Activated naive CD8-positive, alpha-beta T cell treated with anti-CD3 and anti-CD28 coated beads, Interleukin-2, amount 10 ng/mL, durations not matched to agents 7 days and 5 days (primary cell): ENCODE measurements at regions not wholly inside any gene's neighbourhood (a gene's known extent, or its start where the extent isn't known, plus 50 kb on each side); places are given as distances from the start of the nearest gene placed in this dataset.

Experiments
- ATAC-seq: fragments of 150-1000 bp; cut with Tn5 transposase; one replicate; pipeline ENCODE4 v1.10.0; 2021; ENCODE audit warnings: low read depth, moderate library complexity
- POLR2A ChIA-PET: fragments of 350-600 bp; sonication (Branson Sonifier 250); formaldehyde crosslinking; loops from one replicate; lab custom pipeline; 2021; ENCODE audit warnings: antibody characterized with exemption; lab: Charles Lee
- DNase-seq: peaks from one replicate; pipeline ENCODE4 v3.0.0; 2021
- H3K27ac Mint-ChIP-seq: one replicate; pipeline ENCODE4 v1.8.0; 2022; ENCODE audit warnings: mild to moderate bottlenecking, mixed read lengths
- H3K27me3 Mint-ChIP-seq: one replicate; pipeline ENCODE4 v1.8.0; 2022; ENCODE audit warnings: mild to moderate bottlenecking, moderate library complexity, mixed read lengths
- H3K36me3 Mint-ChIP-seq: one replicate; pipeline ENCODE4 v1.8.0; 2021; ENCODE audit warnings: mild to moderate bottlenecking, mixed read lengths
- H3K4me1 Mint-ChIP-seq: one replicate; pipeline ENCODE4 v1.8.0; 2021; ENCODE audit warnings: mixed read lengths
- H3K4me3 Mint-ChIP-seq: one replicate; pipeline ENCODE4 v1.8.0; 2022; ENCODE audit warnings: mild to moderate bottlenecking, moderate library complexity, mixed read lengths
- H3K9me3 Mint-ChIP-seq: one replicate; pipeline ENCODE4 v1.8.0; 2021; ENCODE audit warnings: mixed read lengths

DNA sequence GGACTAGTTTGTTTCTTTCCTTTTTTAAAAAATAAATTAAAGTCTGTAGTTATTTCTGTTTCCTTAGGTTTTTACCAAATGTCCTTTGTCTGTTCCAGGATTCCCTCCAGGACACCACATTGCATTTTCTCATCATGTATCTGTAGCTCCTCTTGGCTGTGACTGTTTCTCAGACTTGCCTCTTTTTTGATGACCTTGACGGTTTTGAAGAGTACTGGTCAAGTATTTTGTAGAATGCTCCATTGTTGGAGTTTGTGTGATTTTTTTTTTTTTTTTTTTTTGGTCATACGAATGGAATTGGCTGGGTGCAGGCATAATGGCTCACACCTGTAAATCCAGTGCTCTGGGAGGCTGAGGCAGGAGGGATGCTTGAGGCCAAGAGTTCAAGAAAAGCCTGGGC lies 127.1 kb upstream of the BMPER start:
- Mint-ChIP-seq H3K36me3 (no peaks in the 10 kb centered on the region), H3K27ac (no peak overlapping the region), H3K4me1 (peaks cover 4% of the 10 kb centered on the region), H3K9me3 (peaks cover 1% of the 10 kb centered on the region), H3K4me3 (no peak overlapping the region), H3K27me3 (peaks cover 2% of the 10 kb centered on the region)
- DNase-seq = no peak
- ATAC-seq = no peak
- POLR2A ChIA-PET = no interaction called here

DNA sequence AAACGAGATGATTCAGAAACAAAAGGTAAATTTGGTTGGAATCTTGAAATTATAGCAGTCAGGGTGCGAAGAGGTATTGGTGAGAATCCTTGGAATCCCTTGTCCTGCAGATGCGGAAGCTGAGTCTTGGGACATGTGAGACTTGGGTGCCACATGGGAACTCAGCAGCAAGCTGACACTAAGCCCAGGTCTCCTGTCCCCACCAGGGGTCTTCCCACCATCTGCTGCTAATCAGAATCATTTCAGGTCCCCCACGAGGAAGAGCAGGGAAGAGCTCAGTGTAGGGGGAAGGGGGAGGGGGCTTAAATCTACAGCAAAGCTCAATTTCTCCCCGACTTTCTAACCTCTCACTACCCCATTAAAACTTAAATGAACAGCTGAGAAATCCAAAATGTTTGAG lies 126.1 kb upstream of the BMPER start:
- Mint-ChIP-seq H3K36me3 (no peaks in the 10 kb centered on the region), H3K4me3 (no peak overlapping the region), H3K27me3 (peaks cover 2% of the 10 kb centered on the region), H3K9me3 (peaks cover 1% of the 10 kb centered on the region), H3K27ac (no peak overlapping the region), H3K4me1 (peaks cover 4% of the 10 kb centered on the region)
- DNase-seq (no peak), ATAC-seq (no peak)
- POLR2A ChIA-PET = no interaction called here

DNA sequence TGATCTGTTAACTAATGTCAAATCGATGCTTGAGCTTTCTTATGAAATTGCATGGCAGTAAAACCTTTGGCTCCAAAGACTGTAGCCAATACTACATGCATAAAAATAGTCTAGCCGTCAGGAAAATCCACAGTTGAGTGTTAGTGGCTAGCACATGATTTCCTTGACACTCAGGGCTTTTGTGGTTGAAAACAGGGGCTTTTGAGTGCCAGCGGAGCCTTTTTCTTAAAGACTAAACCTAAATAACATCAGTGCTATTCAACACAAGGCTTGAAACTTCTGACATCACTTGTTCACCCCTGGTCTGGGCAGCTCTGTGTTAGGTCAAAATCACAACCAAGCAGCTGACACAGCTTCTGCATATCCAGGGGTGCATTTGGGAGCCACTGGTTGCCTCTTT lies 124.2 kb upstream of the BMPER start:
- POLR2A ChIA-PET = no interaction called here
- no peak for ATAC-seq
- H3K4me1 Mint-ChIP-seq = peaks cover 4% of the 10 kb centered on the region
- peaks cover 2% of the 10 kb centered on the region for H3K27me3 Mint-ChIP-seq
- DNase-seq = no peak
- H3K27ac Mint-ChIP-seq = no peak overlapping the region
- H3K4me3 Mint-ChIP-seq = no peak overlapping the region
- no peaks in the 10 kb centered on the region for H3K9me3 Mint-ChIP-seq
- H3K36me3 Mint-ChIP-seq = no peaks in the 10 kb centered on the region

DNA sequence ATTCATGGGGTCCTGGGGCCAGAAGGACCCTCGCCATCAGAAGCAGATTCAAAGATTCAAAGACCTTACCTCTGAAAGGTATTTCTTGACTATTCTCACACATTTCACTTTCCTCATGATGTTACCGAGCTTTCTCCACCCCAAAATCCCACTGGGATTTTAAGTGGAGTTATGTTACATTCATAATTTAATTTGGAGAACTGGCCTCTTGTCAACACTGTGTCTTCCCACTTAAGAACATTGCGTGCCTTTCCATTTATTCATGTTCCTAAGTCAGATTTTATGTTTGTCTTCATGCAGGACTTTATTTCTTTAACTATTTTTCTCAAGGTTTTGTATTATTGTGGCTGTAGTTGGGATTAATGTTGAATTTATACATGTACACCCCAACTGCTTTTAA lies 123.5 kb upstream of the BMPER start:
- peaks cover 2% of the 10 kb centered on the region for H3K27me3 Mint-ChIP-seq
- no peak overlapping the region for H3K4me3 Mint-ChIP-seq
- peaks cover 4% of the 10 kb centered on the region for H3K4me1 Mint-ChIP-seq
- H3K36me3 Mint-ChIP-seq = no peaks in the 10 kb centered on the region
- ATAC-seq (no peak), DNase-seq (no peak)
- no peaks in the 10 kb centered on the region for H3K9me3 Mint-ChIP-seq
- POLR2A ChIA-PET = no interaction called here
- H3K27ac Mint-ChIP-seq = no peak overlapping the region

DNA sequence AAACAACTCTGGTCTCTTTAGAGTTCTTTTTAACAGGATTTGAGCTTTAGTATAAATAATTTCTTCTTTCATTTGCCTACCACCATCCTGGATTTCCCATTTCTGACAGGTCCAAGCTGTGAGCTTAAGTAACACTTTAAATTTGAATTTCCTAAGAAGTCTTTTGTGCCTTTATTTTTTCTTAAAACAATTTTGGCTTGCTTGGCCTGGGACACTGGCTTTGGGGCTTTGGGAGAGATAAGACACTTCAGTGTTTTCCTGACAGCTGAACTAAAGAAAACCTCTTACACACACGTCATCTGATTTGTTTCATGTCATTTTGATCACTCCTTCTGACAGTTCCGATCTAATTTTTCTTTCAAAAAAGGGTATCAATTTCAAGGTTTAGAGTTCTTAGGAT lies 121.3 kb upstream of the BMPER start:
- H3K36me3 Mint-ChIP-seq = no peaks in the 10 kb centered on the region
- H3K4me1 Mint-ChIP-seq = peaks cover 4% of the 10 kb centered on the region
- DNase-seq (no peak), ATAC-seq (no peak)
- no peaks in the 10 kb centered on the region for H3K9me3 Mint-ChIP-seq
- POLR2A ChIA-PET = no interaction called here
- no peak overlapping the region for H3K4me3 Mint-ChIP-seq
- peaks cover 2% of the 10 kb centered on the region for H3K27me3 Mint-ChIP-seq
- H3K27ac Mint-ChIP-seq = no peak overlapping the region

DNA sequence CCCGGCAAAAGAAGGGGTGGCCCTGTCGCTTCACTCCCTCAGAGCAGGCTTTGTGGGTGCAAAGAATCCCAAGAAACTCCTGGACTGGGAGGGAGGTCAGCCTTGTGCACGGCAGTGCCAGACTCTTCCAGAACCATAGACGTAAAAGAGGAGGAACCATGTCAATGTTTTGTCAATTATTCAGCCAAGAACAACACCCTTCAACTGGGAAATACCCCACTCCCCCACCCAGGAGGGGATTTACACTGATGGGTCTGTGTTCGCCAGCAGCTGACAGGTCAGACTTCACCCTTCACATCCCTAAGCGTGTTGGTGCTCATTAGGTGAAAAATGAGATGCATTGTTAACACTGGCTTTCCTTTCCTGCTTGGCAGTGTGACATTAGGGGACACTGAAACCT lies 116.8 kb upstream of the BMPER start:
- DNase-seq (no peak), ATAC-seq (no peak)
- Mint-ChIP-seq H3K4me3 (no peak overlapping the region), H3K9me3 (no peaks in the 10 kb centered on the region), H3K27me3 (no peaks in the 10 kb centered on the region), H3K4me1 (no peaks in the 10 kb centered on the region), H3K36me3 (no peaks in the 10 kb centered on the region), H3K27ac (no peak overlapping the region)
- POLR2A ChIA-PET = no interaction called here

DNA sequence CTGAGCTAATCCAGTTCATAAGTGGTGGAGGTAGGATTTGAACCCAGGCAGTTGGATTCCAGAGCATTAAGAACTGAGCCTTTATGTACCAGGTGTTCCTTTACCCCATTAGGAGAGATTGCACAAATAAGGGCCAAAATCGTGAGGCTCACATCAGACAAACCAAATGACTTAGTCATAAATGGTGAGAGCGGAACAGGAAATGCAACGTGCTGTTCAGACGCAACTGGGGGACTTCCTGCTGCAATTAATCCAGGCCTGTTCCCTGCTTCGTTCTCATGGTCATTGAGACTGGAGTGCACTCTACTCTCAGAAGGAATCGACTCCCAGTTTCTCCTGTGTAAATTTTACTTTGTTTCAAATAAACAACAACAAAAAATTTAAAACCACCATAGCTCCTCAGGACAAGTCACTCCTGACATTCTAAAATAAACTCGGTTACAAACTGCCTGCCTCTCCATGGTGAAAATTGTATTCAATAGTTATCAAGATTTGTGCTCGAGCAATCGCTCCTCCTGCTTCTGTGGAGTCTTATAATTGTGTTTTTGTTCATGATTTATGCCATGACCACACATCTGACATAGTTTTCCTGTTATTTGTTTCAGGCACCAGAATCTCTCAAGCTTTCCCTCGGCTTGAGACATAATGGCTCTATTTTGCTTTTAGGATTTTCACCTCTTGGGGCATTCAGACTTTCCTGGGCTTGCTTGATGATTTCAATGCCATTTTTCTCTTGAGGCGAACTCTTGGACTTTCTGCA lies 115.3 kb upstream of the BMPER start:
- ATAC-seq = no peak
- no peak overlapping the region for H3K4me3 Mint-ChIP-seq
- POLR2A ChIA-PET = no interaction called here
- no peak overlapping the region for H3K27ac Mint-ChIP-seq
- no peaks in the 10 kb centered on the region for H3K36me3 Mint-ChIP-seq
- no peaks in the 10 kb centered on the region for H3K4me1 Mint-ChIP-seq
- no peaks in the 10 kb centered on the region for H3K9me3 Mint-ChIP-seq
- DNase-seq = no peak
- H3K27me3 Mint-ChIP-seq = no peaks in the 10 kb centered on the region

DNA sequence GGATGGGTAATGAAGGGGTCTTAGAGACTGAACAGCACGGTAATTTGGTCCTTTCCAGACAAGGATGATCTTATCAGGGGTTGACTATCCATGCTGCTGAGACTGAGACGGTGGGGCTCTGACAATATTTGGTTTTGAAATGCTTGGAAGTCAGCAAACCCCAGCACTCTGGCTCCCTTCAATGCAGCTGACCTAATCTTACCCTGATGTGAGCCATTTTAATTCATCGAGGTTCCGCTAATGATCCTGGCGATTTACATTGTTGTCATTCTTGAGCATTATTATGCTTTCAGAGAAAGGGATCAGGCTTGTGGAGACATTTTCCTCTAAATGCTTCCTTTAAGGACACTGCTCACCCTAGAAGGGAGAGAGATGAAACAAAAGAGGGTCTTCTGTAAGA lies 114.6 kb upstream of the BMPER start:
- H3K9me3 Mint-ChIP-seq = no peaks in the 10 kb centered on the region
- no peaks in the 10 kb centered on the region for H3K36me3 Mint-ChIP-seq
- no peak for DNase-seq
- POLR2A ChIA-PET = no interaction called here
- no peaks in the 10 kb centered on the region for H3K27me3 Mint-ChIP-seq
- no peak overlapping the region for H3K4me3 Mint-ChIP-seq
- H3K4me1 Mint-ChIP-seq = no peaks in the 10 kb centered on the region
- no peak for ATAC-seq
- no peak overlapping the region for H3K27ac Mint-ChIP-seq

DNA sequence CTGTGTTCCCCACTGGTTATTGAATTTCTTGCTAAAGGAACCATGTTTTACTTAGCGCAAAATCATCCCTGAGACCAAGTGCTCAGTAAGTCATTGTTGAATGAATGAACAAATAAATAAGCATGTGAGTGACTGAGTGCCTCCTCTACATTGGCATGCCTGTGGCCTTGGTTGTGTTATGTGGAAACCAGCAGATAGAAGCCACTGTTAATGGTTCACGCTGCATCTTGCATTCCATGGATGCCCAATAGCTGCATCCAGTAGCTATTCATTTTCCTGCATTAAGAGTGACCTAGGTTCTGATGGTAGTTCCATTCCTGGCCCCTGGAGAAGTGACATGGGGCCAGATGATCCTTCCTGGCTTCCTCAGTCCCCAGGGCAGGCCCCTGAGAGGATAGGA lies 113.3 kb upstream of the BMPER start:
- Mint-ChIP-seq H3K27ac (no peak overlapping the region), H3K4me3 (no peak overlapping the region), H3K4me1 (no peaks in the 10 kb centered on the region), H3K9me3 (no peaks in the 10 kb centered on the region), H3K27me3 (no peaks in the 10 kb centered on the region), H3K36me3 (no peaks in the 10 kb centered on the region)
- POLR2A ChIA-PET = no interaction called here
- ATAC-seq = no peak
- no peak for DNase-seq

DNA sequence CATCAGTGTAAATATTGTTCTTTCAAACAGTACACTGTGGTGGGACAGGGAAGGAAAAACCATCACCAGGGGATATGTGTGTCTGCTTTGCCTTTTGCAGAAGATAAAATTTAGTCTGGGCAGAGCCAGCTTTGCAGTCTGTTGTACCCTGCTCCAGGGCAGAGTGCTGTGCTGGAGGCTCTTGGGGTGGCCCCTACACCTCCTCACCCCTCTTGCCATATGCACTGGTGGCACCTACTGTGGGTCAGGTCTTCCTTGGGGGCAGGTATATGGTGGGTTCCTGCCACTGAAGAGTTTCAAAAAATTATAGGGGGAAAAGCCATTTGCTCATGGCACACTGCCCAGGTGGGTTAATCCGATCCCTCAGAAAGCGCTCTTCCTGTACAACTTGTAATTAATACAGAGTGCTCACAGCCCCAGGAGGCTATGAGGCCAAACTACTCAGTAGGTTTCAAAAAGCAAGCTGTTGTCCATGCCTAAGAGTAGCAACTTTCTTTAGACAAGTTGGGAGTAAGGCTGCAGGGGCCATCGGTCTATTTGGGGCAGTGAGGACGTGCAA lies 112.7 kb upstream of the BMPER start:
- no peak for DNase-seq
- Mint-ChIP-seq H3K27ac (no peak overlapping the region), H3K27me3 (no peaks in the 10 kb centered on the region), H3K4me1 (no peaks in the 10 kb centered on the region), H3K36me3 (no peaks in the 10 kb centered on the region), H3K9me3 (no peaks in the 10 kb centered on the region), H3K4me3 (no peak overlapping the region)
- POLR2A ChIA-PET = no interaction called here
- ATAC-seq = no peak

DNA sequence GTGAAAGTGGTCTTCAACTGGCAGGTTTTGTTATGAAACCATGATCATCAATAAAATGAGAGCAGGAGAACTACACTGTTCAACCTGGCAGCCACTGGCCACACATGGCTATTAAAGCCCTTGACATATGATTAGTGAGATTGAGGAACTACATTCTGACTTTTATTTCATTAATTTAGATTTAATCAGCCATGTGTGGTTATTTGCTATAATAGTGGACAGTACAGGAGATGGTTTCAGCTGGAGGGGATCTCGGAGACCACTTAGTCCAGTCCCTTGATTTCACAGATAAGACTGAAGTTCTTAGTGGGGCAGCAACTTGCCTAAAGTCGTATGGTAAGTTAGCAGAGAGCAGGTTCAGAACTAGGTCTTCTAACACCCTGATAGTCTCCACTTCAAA lies 111.7 kb upstream of the BMPER start:
- Mint-ChIP-seq H3K4me3 (no peak overlapping the region), H3K27me3 (no peaks in the 10 kb centered on the region), H3K9me3 (no peaks in the 10 kb centered on the region), H3K27ac (no peak overlapping the region), H3K4me1 (no peaks in the 10 kb centered on the region), H3K36me3 (no peaks in the 10 kb centered on the region)
- ATAC-seq = no peak
- POLR2A ChIA-PET = no interaction called here
- DNase-seq = no peak

DNA sequence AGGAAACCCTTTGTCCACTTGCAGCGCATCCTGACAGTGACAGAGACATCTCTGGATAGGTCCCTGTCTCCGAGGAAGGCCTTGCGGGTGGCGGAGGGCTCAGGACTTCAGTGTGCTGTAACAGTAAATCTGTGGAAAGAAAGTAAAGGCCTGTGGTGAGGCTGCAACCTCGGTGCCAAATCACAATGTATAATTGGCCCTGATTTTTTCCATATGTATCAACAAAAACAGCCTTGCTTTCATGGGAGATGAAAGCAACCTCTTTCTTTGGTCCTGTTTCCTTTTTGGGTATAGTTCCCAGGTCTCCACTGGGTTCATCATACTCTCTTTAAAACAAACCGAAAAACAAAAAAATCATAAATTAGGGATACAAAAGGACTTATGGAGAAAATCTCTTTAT lies 110.9 kb upstream of the BMPER start:
- H3K36me3 Mint-ChIP-seq = no peaks in the 10 kb centered on the region
- H3K27me3 Mint-ChIP-seq = no peaks in the 10 kb centered on the region
- DNase-seq (no peak), ATAC-seq (no peak)
- no peak overlapping the region for H3K4me3 Mint-ChIP-seq
- H3K9me3 Mint-ChIP-seq = peaks cover 1% of the 10 kb centered on the region
- POLR2A ChIA-PET = no interaction called here
- no peak overlapping the region for H3K27ac Mint-ChIP-seq
- no peaks in the 10 kb centered on the region for H3K4me1 Mint-ChIP-seq

DNA sequence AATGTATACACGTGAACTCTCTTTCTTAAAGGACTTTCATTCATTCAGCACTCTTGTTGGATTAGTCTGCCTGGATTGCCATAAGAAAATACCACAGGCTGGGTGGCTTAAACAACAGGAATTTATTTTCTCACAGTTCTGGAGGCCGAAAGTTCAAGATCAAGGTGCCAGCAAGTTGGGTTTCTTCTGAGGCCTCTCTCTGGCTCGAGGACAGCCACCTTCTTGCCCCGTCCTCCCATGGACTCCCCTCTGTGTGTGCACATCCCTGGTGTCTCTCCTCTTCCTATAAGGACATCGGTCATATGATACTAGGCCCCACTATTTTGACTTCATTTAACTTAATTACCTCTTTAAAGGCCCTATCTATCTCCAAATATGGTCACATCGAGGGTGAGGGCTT lies 110.4 kb upstream of the BMPER start:
- H3K9me3 Mint-ChIP-seq = peaks cover 1% of the 10 kb centered on the region
- DNase-seq = no peak

DNA sequence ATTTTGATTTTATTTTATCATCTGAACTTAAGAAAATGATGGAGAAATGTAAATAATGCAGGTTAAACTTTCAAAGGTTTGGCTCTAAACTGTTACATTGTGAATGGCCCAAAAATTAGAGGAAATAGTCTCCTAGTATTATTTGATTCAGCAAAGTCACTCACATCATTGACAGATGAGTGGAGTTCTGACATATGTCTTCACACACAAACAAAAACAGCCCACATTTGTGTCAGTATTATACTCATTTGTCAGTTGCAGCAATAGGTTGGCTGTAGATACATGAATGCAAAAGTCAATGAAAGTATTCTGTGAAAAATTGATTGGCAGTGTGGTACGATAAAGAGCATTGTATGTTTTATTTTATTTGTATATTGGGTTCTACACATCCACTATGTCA lies 108.8 kb upstream of the BMPER start:
- Mint-ChIP-seq H3K9me3 (peaks cover 1% of the 10 kb centered on the region), H3K4me3 (no peak overlapping the region), H3K27me3 (no peaks in the 10 kb centered on the region), H3K27ac (no peak overlapping the region), H3K4me1 (no peaks in the 10 kb centered on the region), H3K36me3 (no peaks in the 10 kb centered on the region)
- DNase-seq (no peak), ATAC-seq (no peak)
- POLR2A ChIA-PET = no interaction called here

More for the DNA sequence above, 110.4 kb upstream of the BMPER start:
- Mint-ChIP-seq H3K4me3 (no peak overlapping the region), H3K36me3 (no peaks in the 10 kb centered on the region), H3K27ac (no peak overlapping the region), H3K4me1 (no peaks in the 10 kb centered on the region), H3K27me3 (no peaks in the 10 kb centered on the region)
- ATAC-seq = no peak
- POLR2A ChIA-PET = no interaction called here
